ENCODE measurements at regions not wholly inside any gene's neighbourhood (a gene's known extent, or its start where the extent isn't known, plus 50 kb on each side); places are given as distances from the start of the nearest gene placed in this dataset.

- TF ChIP-seq CTCF (IDR thresholded peaks at IDR 0.05; ENCODE audit: extremely low read depth in 1 of 2, insufficient read depth in 1 of 2, low read depth in 1 of 2, low read length in 2 of 2) (no peak), GATA2 (IDR thresholded peaks at IDR 0.05; ENCODE audit: insufficient read depth, insufficient read length, low read depth, low read length) (no peak), POLR2A (IDR thresholded peaks at IDR 0.05; ENCODE audit: low read depth, low read length) (no peak), POLR2AphosphoS5 (IDR thresholded peaks at IDR 0.05; ENCODE audit: insufficient read depth, low read depth, low read length) (no peak), EZH2 (IDR thresholded peaks at IDR 0.05; ENCODE audit: borderline replicate concordance, low read depth, low read length, severe bottlenecking) (no peak)
These were observed 149.2 kb upstream of the GHITM start for GRCh38 chr10:83990126-83990525.

Measured in endothelial cell of umbilical vein (primary cell).